ENCODE measurements at regions not wholly inside any gene's neighbourhood (a gene's known extent, or its start where the extent isn't known, plus 50 kb on each side); places are given as distances from the start of the nearest gene placed in this dataset.

- H3K27ac Mint-ChIP-seq (ENCODE audit: low read depth, unreplicated experiment) = no peak overlapping the region
- POLR2A ChIA-PET = interaction anchor here (0.7 kb wide), 1 partner anchor 12 kb away, joined by 3 read pairs; no protein-coding TSS in a partner anchor
- no peaks in the 10 kb centered on the region for H3K36me3 Mint-ChIP-seq (ENCODE audit: insufficient read depth, unreplicated experiment)
- BruUV-seq (replicated peaks) = no TSS peak
- intact Hi-C loops (cut with micrococcal nuclease) = loop anchor here (1.0 kb wide), 2 partner anchors 531 to 1994 kb away; no protein-coding TSS in a partner anchor
- peaks cover 4% of the 10 kb centered on the region for H3K27me3 Mint-ChIP-seq (ENCODE audit: insufficient read depth, unreplicated experiment)
- no peak for DNase-seq (ENCODE audit: unreplicated experiment)
- H3K4me3 Mint-ChIP-seq (ENCODE audit: unreplicated experiment) = no peak overlapping the region
- TF ChIP-seq CTCF (IDR thresholded peaks at IDR 0.05; ENCODE audit: unreplicated experiment) = no peak
- CTCF ChIA-PET = interaction anchor here (0.6 to 5.1 kb wide), 47 partner anchors 9 to 1994 kb away, joined by 3 to 48 read pairs (median 4); no protein-coding TSS in a partner anchor
- peaks cover 7% of the 10 kb centered on the region for H3K9me3 Mint-ChIP-seq (ENCODE audit: unreplicated experiment)
- H3K4me1 Mint-ChIP-seq (ENCODE audit: insufficient read depth, unreplicated experiment) = no peaks in the 10 kb centered on the region
Measured at GRCh38 chr13:53250977-53251376, 222.4 kb downstream of the OLFM4 start.

GRCh38 chr13:53254500-53254899 is 225.9 kb downstream of the OLFM4 start:
- no peaks in the 10 kb centered on the region for H3K4me1 Mint-ChIP-seq (ENCODE audit: insufficient read depth, unreplicated experiment)

GRCh38 chr13:53255795-53256194 is 227.2 kb downstream of the OLFM4 start:
- Mint-ChIP-seq H3K27ac (ENCODE audit: low read depth, unreplicated experiment) (no peak overlapping the region), H3K4me3 (ENCODE audit: unreplicated experiment) (no peak overlapping the region), H3K4me1 (ENCODE audit: insufficient read depth, unreplicated experiment) (no peaks in the 10 kb centered on the region), H3K27me3 (ENCODE audit: insufficient read depth, unreplicated experiment) (no peaks in the 10 kb centered on the region), H3K36me3 (ENCODE audit: insufficient read depth, unreplicated experiment) (peaks cover 4% of the 10 kb centered on the region), H3K9me3 (ENCODE audit: unreplicated experiment) (no peaks in the 10 kb centered on the region)
- no peak for DNase-seq (ENCODE audit: unreplicated experiment)
- ChIA-PET CTCF (interaction anchor here (1.0 kb wide), 1 partner anchor 16 kb away, joined by 4 read pairs; no protein-coding TSS in a partner anchor), POLR2A (no interaction called here)
- TF ChIP-seq CTCF (IDR thresholded peaks at IDR 0.05; ENCODE audit: unreplicated experiment) = no peak
- no TSS peak for BruUV-seq (replicated peaks)
- intact Hi-C loops (cut with micrococcal nuclease) = no loop called here

More at GRCh38 chr13:53254500-53254899, 225.9 kb downstream of the OLFM4 start:
- peaks cover 4% of the 10 kb centered on the region for H3K36me3 Mint-ChIP-seq (ENCODE audit: insufficient read depth, unreplicated experiment)
- no peak overlapping the region for H3K27ac Mint-ChIP-seq (ENCODE audit: low read depth, unreplicated experiment)
- no peaks in the 10 kb centered on the region for H3K9me3 Mint-ChIP-seq (ENCODE audit: unreplicated experiment)
- DNase-seq (ENCODE audit: unreplicated experiment) = peak; percentile 22
- TF ChIP-seq CTCF (IDR thresholded peaks at IDR 0.05; ENCODE audit: unreplicated experiment) = no peak
- no peaks in the 10 kb centered on the region for H3K27me3 Mint-ChIP-seq (ENCODE audit: insufficient read depth, unreplicated experiment)
- ChIA-PET POLR2A (no interaction called here), CTCF (interaction anchor here (0.6 to 1.0 kb wide), 4 partner anchors 19 to 1586 kb away, joined by 3 to 4 read pairs (median 4); no protein-coding TSS in a partner anchor)
- intact Hi-C loops (cut with micrococcal nuclease) = no loop called here
- no TSS peak for BruUV-seq (replicated peaks)
- H3K4me3 Mint-ChIP-seq (ENCODE audit: unreplicated experiment) = no peak overlapping the region

GRCh38 chr13:53260594-53260993 is 232.0 kb downstream of the OLFM4 start:
- intact Hi-C loops (cut with micrococcal nuclease) = no loop called here
- H3K36me3 Mint-ChIP-seq (ENCODE audit: insufficient read depth, unreplicated experiment) = peaks cover 4% of the 10 kb centered on the region
- BruUV-seq (replicated peaks) = no TSS peak
- TF ChIP-seq CTCF (IDR thresholded peaks at IDR 0.05; ENCODE audit: unreplicated experiment) = no peak
- ChIA-PET POLR2A (no interaction called here), CTCF (interaction anchor here (0.6 to 1.7 kb wide), 2 partner anchors 10 to 924 kb away, joined by 3 to 12 read pairs; no protein-coding TSS in a partner anchor)
- no peaks in the 10 kb centered on the region for H3K4me1 Mint-ChIP-seq (ENCODE audit: insufficient read depth, unreplicated experiment)
- no peak overlapping the region for H3K4me3 Mint-ChIP-seq (ENCODE audit: unreplicated experiment)
- H3K27me3 Mint-ChIP-seq (ENCODE audit: insufficient read depth, unreplicated experiment) = no peaks in the 10 kb centered on the region
- DNase-seq (ENCODE audit: unreplicated experiment) = no peak
- no peaks in the 10 kb centered on the region for H3K9me3 Mint-ChIP-seq (ENCODE audit: unreplicated experiment)
- H3K27ac Mint-ChIP-seq (ENCODE audit: low read depth, unreplicated experiment) = no peak overlapping the region

All from MCF 10A (cell line).